AG09319 (cell line): ENCODE measurements at regions not wholly inside any gene's neighbourhood (a gene's known extent, or its start where the extent isn't known, plus 50 kb on each side); places are given as distances from the start of the nearest gene placed in this dataset.

Experiments
- DNase-seq: peaks from one replicate; pipeline ENCODE4 v3.0.0-alpha.2; 2010; ENCODE audit warnings: low read depth; ENCODE audit errors: extremely low read depth
- CTCF ChIP-seq: IDR thresholded peaks from 2 replicates; pipeline ENCODE4 v1.5.1; 2011; ENCODE audit warnings: low read depth, mild to moderate bottlenecking, inconsistent platforms, low read length, moderate library complexity

DNA sequence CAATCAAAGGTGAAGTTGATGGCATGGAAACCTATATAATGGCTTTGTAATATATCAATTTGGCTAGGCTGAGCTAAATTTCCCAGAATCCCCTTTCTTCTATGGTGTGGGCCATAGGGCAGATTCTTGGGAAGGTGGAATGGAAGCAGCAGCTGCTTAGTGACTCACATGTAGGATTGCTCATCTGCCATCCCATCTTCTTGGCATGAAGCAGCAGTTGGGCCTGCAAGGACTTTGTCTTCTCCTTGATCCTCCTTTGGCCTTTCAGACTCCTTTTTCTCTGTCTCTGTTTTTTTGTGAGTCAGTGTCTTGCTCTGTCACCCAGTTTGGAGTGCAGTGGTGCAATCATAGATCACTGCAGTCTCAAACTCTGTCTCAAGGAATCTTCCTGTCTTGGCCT, 52.6 kb upstream of the CEP162 start:
- TF ChIP-seq CTCF = no peak
- DNase-seq = no peak

GRCh38 chr6:84278321-84278998, 51.0 kb upstream of the CEP162 start:
- TF ChIP-seq CTCF = no peak
- no peak for DNase-seq
